HepG2 (cell line): ENCODE measurements at regions not wholly inside any gene's neighbourhood (a gene's known extent, or its start where the extent isn't known, plus 50 kb on each side); places are given as distances from the start of the nearest gene placed in this dataset.

Experiments
- ATAC-seq: fragments of 200-7000 bp; cut with Tn5 transposase; 3 replicates; pipeline ENCODE4 v1.9.1; 2020; ENCODE audit warnings: mild to moderate bottlenecking, moderate library complexity
- BruUV-seq: library from RNA; stranded (reverse); fragments of 400-500 nt; replicated peaks from 2 replicates; lab custom pipeline; 2021; lab: Mats Ljungman, UMichigan
- CTCF ChIA-PET: fragments of 300-600 bp; formaldehyde crosslinking; extraction: SDS; loops from one replicate; lab custom pipeline; 2021; ENCODE audit warnings: low total read pairs, inconsistent platforms, low intra/inter-chr PET ratio; lab: Yijun Ruan, JAX
- POLR2A ChIA-PET: fragments of 350-600 bp; sonication (Branson Sonifier 250); formaldehyde crosslinking; loops from one replicate; lab custom pipeline; 2020; ENCODE audit warnings: antibody characterized with exemption, inconsistent platforms; lab: Yijun Ruan, JAX
- DNase-seq: peaks from one replicate; pipeline ENCODE4 v3.0.0-alpha.2; 2015; ENCODE audit warnings: low spot score
- FAIRE-seq: peaks from 3 replicates; lab custom pipeline; 2011; peaks lifted over from hg19 to GRCh38; lab: Jason Lieb, UNC
- H2AFZ ChIP-seq: one replicate; pipeline ENCODE4 v1.6.1; 2011; ENCODE audit warnings: low read length, inconsistent platforms
- H3K27ac ChIP-seq: fragments of 300-600 bp; 3 replicates; pipeline ENCODE4 v1.8.0; 2011; ENCODE audit warnings: mixed run types, mild to moderate bottlenecking, mixed read lengths, low read length, inconsistent platforms; ENCODE audit not compliant: insufficient read depth; ENCODE audit errors: extremely low read length
- H3K27me3 ChIP-seq, 2 experiments: fragments of 200-600 bp in 1 of 2; 2 replicates in 1 of 2; 3 replicates in 1 of 2; pipeline versions ENCODE4 v1.6.0 to v1.8.0; 2011; ENCODE audit warnings: low read length in 2 of 2, mild to moderate bottlenecking in 2 of 2, moderate library complexity in 2 of 2, inconsistent platforms in 1 of 2; ENCODE audit not compliant: insufficient read depth in 2 of 2, control insufficient read depth in 1 of 2
- H3K36me3 ChIP-seq, 2 experiments: fragments of 200-600 bp in 1 of 2; replicated peaks in 1 of 2; 2 replicates in 1 of 2; 3 replicates in 1 of 2; pipeline versions ENCODE4 v1.5.1 to v1.8.0; 2011; ENCODE audit warnings: low read length in 2 of 2, inconsistent platforms in 1 of 2; ENCODE audit not compliant: insufficient read depth in 2 of 2, control insufficient read depth in 1 of 2
- H3K4me1 ChIP-seq: 2 replicates; pipeline ENCODE4 v1.5.1; 2012; ENCODE audit warnings: low read length, inconsistent platforms; ENCODE audit not compliant: insufficient read depth
- H3K4me2 ChIP-seq: 2 replicates; pipeline ENCODE4 v1.6.0; 2011; ENCODE audit warnings: low read depth, low read length, inconsistent platforms
- H3K4me3 ChIP-seq, 3 experiments: fragments of 200-600 bp in 1 of 3; sonication (generic), shearing (Covaris generic) in 1 of 3; replicated peaks in 1 of 3; 2 replicates each; pipeline ENCODE4 v1.5.1; 2011 to 2016; ENCODE audit warnings: low read length in 3 of 3, inconsistent platforms in 2 of 3, low read depth in 2 of 3, mild to moderate bottlenecking in 2 of 3, control low read depth in 1 of 3, mixed read lengths in 1 of 3; ENCODE audit not compliant: insufficient read depth in 1 of 3
- H3K79me2 ChIP-seq: one replicate; pipeline ENCODE4 v1.6.1; 2011; ENCODE audit warnings: low read length, inconsistent platforms; ENCODE audit not compliant: insufficient read depth
- H3K9ac ChIP-seq: 2 replicates; pipeline ENCODE4 v1.6.0; 2011; ENCODE audit warnings: mild to moderate bottlenecking, low read depth, low read length, inconsistent platforms; ENCODE audit not compliant: insufficient read depth
- H3K9me3 ChIP-seq: 2 replicates; pipeline ENCODE4 v1.5.1; 2012; ENCODE audit warnings: mild to moderate bottlenecking, low read length
- H4K20me1 ChIP-seq: 2 replicates; pipeline ENCODE4 v1.6.0; 2011; ENCODE audit warnings: inconsistent platforms, mild to moderate bottlenecking, low read length, moderate library complexity; ENCODE audit not compliant: insufficient read depth
- CEBPG ChIP-seq: IDR thresholded peaks from 2 replicates; pipeline ENCODE4 v1.6.1; 2016
- DMAP1 ChIP-seq: IDR thresholded peaks from 2 replicates; pipeline ENCODE4 v1.6.1; 2016
- FIP1L1 ChIP-seq: fragments of 200-400 bp; formaldehyde crosslinking; IDR thresholded peaks from 2 replicates; pipeline ENCODE4 v1.6.1; 2018; ENCODE audit warnings: low read depth, mild to moderate bottlenecking, low read length, moderate library complexity, borderline replicate concordance; ENCODE audit not compliant: insufficient read depth
- PLRG1 ChIP-seq: fragments of 450-650 bp; conservative IDR thresholded peaks from 2 replicates; pipeline ENCODE4 v1.6.1; 2016
- XRCC5 ChIP-seq: fragments of 200-400 bp; formaldehyde crosslinking; optimal IDR thresholded peaks from 2 replicates; pipeline ENCODE3; 2017; ENCODE audit warnings: mild to moderate bottlenecking, low read length
- ZFX ChIP-seq: sonication (generic); formaldehyde crosslinking; IDR thresholded peaks from 2 replicates; pipeline ENCODE4 v1.4.0; 2020; ENCODE audit warnings: mild to moderate bottlenecking, low read depth, missing genetic modification reagents, moderate library complexity
- ZFY ChIP-seq: sonication (generic); formaldehyde crosslinking; IDR thresholded peaks from 2 replicates; pipeline ENCODE4 v1.4.0; 2020; ENCODE audit warnings: missing genetic modification reagents
- ZNF3 ChIP-seq: IDR thresholded peaks from 2 replicates; pipeline ENCODE4 v1.7.0; 2017; ENCODE audit warnings: inconsistent platforms
- ZNF335 ChIP-seq: sonication (generic); formaldehyde crosslinking; IDR thresholded peaks from 2 replicates; pipeline ENCODE4 v1.4.0; 2020; ENCODE audit warnings: missing genetic modification reagents
- ZNF577 ChIP-seq: sonication (generic); formaldehyde crosslinking; IDR thresholded peaks from 2 replicates; pipeline ENCODE4 v1.4.0; 2020; ENCODE audit warnings: mild to moderate bottlenecking, low read depth, missing genetic modification reagents, borderline replicate concordance
- ZNF674 ChIP-seq: sonication (generic); formaldehyde crosslinking; IDR thresholded peaks from 2 replicates; pipeline ENCODE4 v1.5.0; 2020; ENCODE audit warnings: low read depth, mild to moderate bottlenecking, missing genetic modification reagents
- ZNF777 ChIP-seq: sonication (generic); formaldehyde crosslinking; IDR thresholded peaks from 2 replicates; pipeline ENCODE4 v1.4.0; 2020; ENCODE audit warnings: missing genetic modification reagents
- ZNF792 ChIP-seq: IDR thresholded peaks from 2 replicates; pipeline ENCODE4 v1.6.1; 2016
- ZZZ3 ChIP-seq: sonication (generic); formaldehyde crosslinking; IDR thresholded peaks from 2 replicates; pipeline ENCODE4 v1.4.0; 2020; ENCODE audit warnings: missing genetic modification reagents, mild to moderate bottlenecking, borderline replicate concordance
- WGBS: methylation state at CpG from one replicate; pipeline ENCODE4 v1.1.6; 2017; ENCODE audit warnings: low lambda C conversion rate; 5-methylcytosine and 5-hydroxymethylcytosine counted together
- in situ Hi-C: cut with HindIII; loops from 2 replicates; pipeline ENCODE4 v1.10.0; 2017; ENCODE audit warnings: low pct_unique_long_range_greater_than_20kb; ENCODE audit not compliant: extremely low pct_ligation_motif_present
- intact Hi-C: fragments of 100-400 bp; cut with micrococcal nuclease; formaldehyde crosslinking; loops from one replicate; pipeline ENCODE4 v1.10.0; 2022; ENCODE audit not compliant: unreplicated experiment
- TF ChIP-seq, protein P1 (sequence below): sonication (generic); formaldehyde crosslinking; IDR thresholded peaks from 2 replicates; pipeline ENCODE4 v1.4.0; 2020; ENCODE audit warnings: mild to moderate bottlenecking, missing genetic modification reagents
- TF ChIP-seq, protein P2 (sequence below): sonication (generic); formaldehyde crosslinking; IDR thresholded peaks from 2 replicates; pipeline ENCODE4 v1.4.0; 2020; ENCODE audit warnings: missing genetic modification reagents
- TF ChIP-seq, protein P3 (sequence below): sonication (generic); formaldehyde crosslinking; IDR thresholded peaks from 2 replicates; pipeline ENCODE4 v1.5.0; 2020; ENCODE audit warnings: mild to moderate bottlenecking, missing genetic modification reagents, borderline replicate concordance

DNA sequence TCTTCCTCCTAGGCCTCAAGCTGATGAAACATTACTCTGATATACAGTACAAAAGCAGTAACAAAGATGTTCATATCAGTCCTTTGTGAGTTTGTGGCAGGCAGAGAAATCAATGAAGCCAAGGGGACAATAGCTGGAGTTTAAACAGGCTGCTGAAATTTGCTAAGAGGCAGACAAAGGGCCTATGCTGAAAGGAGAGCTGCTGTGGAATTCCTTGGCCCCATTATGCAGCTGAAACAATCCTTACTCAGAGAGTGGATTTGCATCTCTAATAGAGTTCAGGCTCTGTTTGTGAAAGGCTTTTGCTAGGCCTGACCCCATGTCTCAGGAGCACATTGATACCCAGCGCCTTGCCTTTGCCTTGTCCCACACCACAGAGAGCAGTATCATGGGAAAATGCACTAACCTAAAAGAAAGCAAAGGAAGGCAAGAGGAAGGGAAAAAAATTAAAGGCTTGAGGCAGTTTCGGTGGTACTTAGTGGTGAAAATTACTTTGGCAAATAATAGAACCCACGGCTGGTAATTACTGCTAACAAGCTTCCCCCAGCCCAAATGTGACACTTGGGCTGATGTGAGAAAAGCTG is 195.0 kb upstream of the EPHA3 start:
- no peaks in the 10 kb centered on the region for H3K36me3 ChIP-seq
- no peak overlapping the region for H3K4me3 ChIP-seq
- in situ Hi-C loops = no loop called here
- intact Hi-C loops = no loop called here
- H3K27ac ChIP-seq = no peak overlapping the region
- no peaks in the 10 kb centered on the region for H4K20me1 ChIP-seq
- WGBS = 6% methylated on average over 3 of the region's 3 CpGs
- H3K9me3 ChIP-seq = no peaks in the 10 kb centered on the region
- ATAC-seq (no peak), FAIRE-seq (no peak), DNase-seq (no peak)
- H3K9ac ChIP-seq = no peak overlapping the region
- H2AFZ ChIP-seq = no peak overlapping the region
- H3K4me1 ChIP-seq = no peaks in the 10 kb centered on the region
- POLR2A ChIA-PET = no interaction called here
- H3K4me2 ChIP-seq = no peak overlapping the region
- no TSS peak for BruUV-seq
- no peaks in the 10 kb centered on the region for H3K79me2 ChIP-seq
- CTCF ChIA-PET = no interaction called here
- H3K27me3 ChIP-seq = no peaks in the 10 kb centered on the region
- TF ChIP-seq, protein P1, sequence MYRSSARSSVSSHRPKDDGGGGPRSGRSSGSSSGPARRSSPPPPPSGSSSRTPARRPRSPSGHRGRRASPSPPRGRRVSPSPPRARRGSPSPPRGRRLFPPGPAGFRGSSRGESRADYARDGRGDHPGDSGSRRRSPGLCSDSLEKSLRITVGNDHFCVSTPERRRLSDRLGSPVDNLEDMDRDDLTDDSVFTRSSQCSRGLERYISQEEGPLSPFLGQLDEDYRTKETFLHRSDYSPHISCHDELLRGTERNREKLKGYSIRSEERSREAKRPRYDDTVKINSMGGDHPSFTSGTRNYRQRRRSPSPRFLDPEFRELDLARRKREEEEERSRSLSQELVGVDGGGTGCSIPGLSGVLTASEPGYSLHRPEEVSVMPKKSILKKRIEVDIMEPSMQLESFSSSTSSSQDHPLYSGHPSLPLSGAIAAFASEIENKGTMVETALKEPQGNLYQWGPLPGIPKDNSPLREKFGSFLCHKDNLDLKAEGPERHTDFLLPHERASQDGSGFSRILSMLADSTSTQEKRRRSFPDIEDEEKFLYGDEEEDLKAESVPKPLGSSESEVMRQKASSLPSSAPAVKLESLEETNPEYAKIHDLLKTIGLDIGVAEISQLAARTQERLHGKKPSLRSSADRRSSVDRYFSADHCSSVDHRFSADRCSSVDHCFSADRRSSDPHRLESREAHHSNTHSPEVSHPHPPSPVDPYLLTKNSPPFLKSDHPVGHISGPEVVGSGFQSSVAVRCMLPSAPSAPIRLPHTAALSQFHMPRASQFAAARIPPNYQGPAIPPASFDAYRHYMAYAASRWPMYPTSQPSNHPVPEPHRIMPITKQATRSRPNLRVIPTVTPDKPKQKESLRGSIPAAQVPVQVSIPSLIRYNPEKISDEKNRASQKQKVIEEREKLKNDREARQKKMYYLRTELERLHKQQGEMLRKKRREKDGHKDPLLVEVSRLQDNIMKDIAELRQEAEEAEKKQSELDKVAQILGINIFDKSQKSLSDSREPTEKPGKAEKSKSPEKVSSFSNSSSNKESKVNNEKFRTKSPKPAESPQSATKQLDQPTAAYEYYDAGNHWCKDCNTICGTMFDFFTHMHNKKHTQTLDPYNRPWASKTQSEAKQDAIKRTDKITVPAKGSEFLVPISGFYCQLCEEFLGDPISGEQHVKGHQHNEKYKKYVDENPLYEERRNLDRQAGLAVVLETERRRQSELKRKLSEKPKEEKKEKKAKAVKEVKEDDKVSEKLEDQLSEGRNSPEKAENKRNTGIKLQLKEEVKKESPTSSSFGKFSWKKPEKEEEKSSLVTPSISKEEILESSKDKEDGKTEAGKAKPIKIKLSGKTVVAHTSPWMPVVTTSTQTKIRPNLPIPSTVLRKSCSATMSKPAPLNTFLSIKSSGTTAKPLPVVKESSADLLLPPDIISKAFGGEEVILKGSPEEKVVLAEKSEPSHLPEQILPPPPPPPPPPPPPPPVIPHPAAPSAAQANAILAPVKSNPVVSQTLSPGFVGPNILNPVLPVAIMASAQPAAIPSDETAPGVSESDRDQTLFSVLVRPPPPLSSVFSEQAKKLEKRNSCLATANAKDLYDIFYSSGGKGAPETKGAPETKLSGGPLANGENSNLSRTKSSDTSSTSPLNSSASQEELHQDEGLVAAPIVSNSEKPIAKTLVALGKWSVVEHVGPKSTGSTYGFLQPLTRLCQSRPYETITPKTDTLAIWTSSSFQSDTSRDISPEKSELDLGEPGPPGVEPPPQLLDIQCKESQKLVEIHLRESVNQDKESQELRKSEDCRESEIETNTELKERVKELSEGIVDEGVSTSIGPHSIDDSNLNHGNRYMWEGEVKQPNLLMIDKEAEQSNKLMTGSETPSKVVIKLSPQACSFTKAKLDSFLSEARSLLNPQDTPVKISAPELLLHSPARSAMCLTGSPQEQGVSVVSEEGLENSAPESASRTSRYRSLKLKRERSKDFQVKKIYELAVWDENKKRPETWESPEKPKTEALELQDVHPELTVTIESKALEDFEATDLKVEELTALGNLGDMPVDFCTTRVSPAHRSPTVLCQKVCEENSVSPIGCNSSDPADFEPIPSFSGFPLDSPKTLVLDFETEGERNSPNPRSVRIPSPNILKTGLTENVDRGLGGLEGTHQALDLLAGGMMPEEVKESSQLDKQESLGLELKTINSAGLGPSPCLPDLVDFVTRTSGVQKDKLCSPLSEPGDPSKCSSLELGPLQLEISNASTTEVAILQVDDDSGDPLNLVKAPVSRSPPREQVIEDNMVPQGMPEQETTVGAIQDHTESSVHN = no peak
- no peak for TF ChIP-seq ZFX (CRISPR knock-in tag)
- TF ChIP-seq, protein P2, sequence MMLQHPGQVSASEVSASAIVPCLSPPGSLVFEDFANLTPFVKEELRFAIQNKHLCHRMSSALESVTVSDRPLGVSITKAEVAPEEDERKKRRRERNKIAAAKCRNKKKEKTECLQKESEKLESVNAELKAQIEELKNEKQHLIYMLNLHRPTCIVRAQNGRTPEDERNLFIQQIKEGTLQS (CRISPR knock-in tag) = no peak
- TF ChIP-seq PLRG1 = no peak
- TF ChIP-seq ZNF792 (CRISPR knock-in tag) = no peak
- TF ChIP-seq ZNF3 = no peak
- TF ChIP-seq, protein P3, sequence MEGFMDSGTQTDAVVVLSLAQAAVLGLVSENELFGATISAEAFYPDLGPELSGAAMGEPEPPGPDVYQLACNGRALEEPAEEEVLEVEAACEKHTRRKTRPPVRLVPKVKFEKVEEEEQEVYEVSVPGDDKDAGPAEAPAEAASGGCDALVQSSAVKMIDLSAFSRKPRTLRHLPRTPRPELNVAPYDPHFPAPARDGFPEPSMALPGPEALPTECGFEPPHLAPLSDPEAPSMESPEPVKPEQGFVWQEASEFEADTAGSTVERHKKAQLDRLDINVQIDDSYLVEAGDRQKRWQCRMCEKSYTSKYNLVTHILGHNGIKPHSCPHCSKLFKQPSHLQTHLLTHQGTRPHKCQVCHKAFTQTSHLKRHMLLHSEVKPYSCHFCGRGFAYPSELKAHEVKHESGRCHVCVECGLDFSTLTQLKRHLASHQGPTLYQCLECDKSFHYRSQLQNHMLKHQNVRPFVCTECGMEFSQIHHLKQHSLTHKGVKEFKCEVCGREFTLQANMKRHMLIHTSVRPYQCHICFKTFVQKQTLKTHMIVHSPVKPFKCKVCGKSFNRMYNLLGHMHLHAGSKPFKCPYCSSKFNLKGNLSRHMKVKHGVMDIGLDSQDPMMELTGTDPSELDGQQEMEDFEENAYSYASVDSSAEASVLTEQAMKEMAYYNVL (CRISPR knock-in tag) = no peak
- no peak for TF ChIP-seq ZNF674
- no peak for TF ChIP-seq ZNF577 (CRISPR knock-in tag)
- no peak for TF ChIP-seq ZNF777
- TF ChIP-seq XRCC5 = no peak
- no peak for TF ChIP-seq FIP1L1
- TF ChIP-seq ZZZ3 = no peak
- TF ChIP-seq ZNF335 (CRISPR knock-in tag) = no peak
- no peak for TF ChIP-seq ZFY
- no peak for TF ChIP-seq DMAP1 (CRISPR knock-in tag)
- TF ChIP-seq CEBPG (CRISPR knock-in tag) = no peak
